Prostate gland (tissue), 2 donors: ENCODE measurements at regions not wholly inside any gene's neighbourhood (a gene's known extent, or its start where the extent isn't known, plus 50 kb on each side); places are given as distances from the start of the nearest gene placed in this dataset.

Experiments
- DNase-seq: peaks from one replicate; pipeline ENCODE4 v3.0.0-alpha.2; 2019; ENCODE audit warnings: low spot score
- H3K27ac ChIP-seq, 2 donors: fragments of 200-600 bp; sonication (generic); 2 replicates each; pipeline ENCODE4 v1.5.1; 2017 to 2019
- H3K27me3 ChIP-seq: fragments of 200-600 bp; sonication (generic); replicated peaks from 2 replicates; pipeline ENCODE4 v1.5.1; 2019; ENCODE audit not compliant: insufficient read depth
- H3K36me3 ChIP-seq, 2 donors: fragments of 200-600 bp; sonication (generic); 1 replicate in 1 of 2; 2 replicates in 1 of 2; pipeline versions ENCODE4 v1.5.1 to v1.8.1; 2017 to 2019
- H3K4me1 ChIP-seq: fragments of 200-600 bp; sonication (generic); replicated peaks from 2 replicates; pipeline ENCODE4 v1.5.1; 2019
- H3K4me3 ChIP-seq, 2 donors: fragments of 200-600 bp; sonication (generic); 2 replicates each; pipeline ENCODE4 v1.5.1; 2017 to 2019
- H3K9me3 ChIP-seq: fragments of 200-600 bp; sonication (generic); 2 replicates; pipeline ENCODE4 v1.5.1; 2017
- CTCF ChIP-seq, 4 experiments: fragments of 200-600 bp in 2 of 4; fragments of 450-650 bp in 2 of 4; sonication (generic) in 2 of 4; IDR thresholded peaks; 1 replicate in 3 of 4; 2 replicates in 1 of 4; pipeline ENCODE4 v1.5.1; 2016 to 2019; ENCODE audit warnings: antibody characterized with exemption in 4 of 4, mild to moderate bottlenecking in 2 of 4, moderate library complexity in 2 of 4
- POLR2A ChIP-seq: fragments of 450-650 bp; IDR thresholded peaks from one replicate; pipeline ENCODE4 v1.6.1; 2016; ENCODE audit warnings: antibody characterized with exemption, mild to moderate bottlenecking
- POLR2AphosphoS5 ChIP-seq: sonication (generic); formaldehyde crosslinking; IDR thresholded peaks from one replicate; pipeline ENCODE4 v1.6.1; 2017; ENCODE audit warnings: antibody characterized with exemption
- WGBS: methylation state at CpG from one replicate; pipeline ENCODE4 v1.1.5; 2018; 5-methylcytosine and 5-hydroxymethylcytosine counted together
- intact Hi-C: fragments of 100-400 bp; cut with DNase I; formaldehyde crosslinking; loops from one replicate; pipeline ENCODE4 v1.14.2; 2022

- TF ChIP-seq POLR2A = no peak
- Histone ChIP-seq H3K36me3 (no peaks in the 10 kb centered on the region), H3K27me3 (no peaks in the 10 kb centered on the region), H3K4me3 (no peak overlapping the region), H3K9me3 (no peaks in the 10 kb centered on the region), H3K4me1 (no peaks in the 10 kb centered on the region), H3K27ac (no peak overlapping the region)
- no peak for DNase-seq
- intact Hi-C loops = no loop called here
- WGBS = 78% methylated on average over 4 of the region's 4 CpGs
These were observed 231.1 kb upstream of the COL8A1 start for GRCh38 chr3:99407257-99407656.

GRCh38 chr3:99402755-99403154 lies 235.6 kb upstream of the COL8A1 start:
- Histone ChIP-seq H3K4me3 (no peak overlapping the region), H3K4me1 (no peaks in the 10 kb centered on the region), H3K36me3 (no peaks in the 10 kb centered on the region), H3K27ac (no peak overlapping the region), H3K27me3 (no peaks in the 10 kb centered on the region), H3K9me3 (no peaks in the 10 kb centered on the region)
- no peak for TF ChIP-seq CTCF (IDR thresholded peaks at IDR 0.05)
- no peak for TF ChIP-seq POLR2AphosphoS5
- no peak for TF ChIP-seq POLR2A
- 89% methylated on average over 1 of the region's 1 CpG for WGBS
- DNase-seq = no peak
- intact Hi-C loops = no loop called here

- Histone ChIP-seq H3K27ac (no peak overlapping the region), H3K27me3 (no peaks in the 10 kb centered on the region), H3K36me3 (no peaks in the 10 kb centered on the region), H3K9me3 (no peaks in the 10 kb centered on the region), H3K4me1 (no peaks in the 10 kb centered on the region), H3K4me3 (no peak overlapping the region)
- intact Hi-C loops = no loop called here
- TF ChIP-seq POLR2A = no peak
- TF ChIP-seq CTCF (IDR thresholded peaks at IDR 0.05) = no peak
- no peak for TF ChIP-seq POLR2AphosphoS5
- no peak for DNase-seq
- WGBS = 33% methylated on average over 2 of the region's 2 CpGs
These were observed 238.0 kb upstream of the COL8A1 start for GRCh38 chr3:99400352-99400751.

- Histone ChIP-seq H3K27ac (no peak overlapping the region), H3K36me3 (no peaks in the 10 kb centered on the region), H3K4me1 (no peaks in the 10 kb centered on the region), H3K27me3 (no peaks in the 10 kb centered on the region), H3K4me3 (no peak overlapping the region), H3K9me3 (no peaks in the 10 kb centered on the region)
- 78% methylated on average over 3 of the region's 3 CpGs for WGBS
- no peak for TF ChIP-seq CTCF (IDR thresholded peaks at IDR 0.05)
- no peak for TF ChIP-seq POLR2AphosphoS5
- no peak for TF ChIP-seq POLR2A
- no peak for DNase-seq
- intact Hi-C loops = no loop called here
These were observed 241.6 kb upstream of the COL8A1 start for GRCh38 chr3:99396651-99397275.

- Histone ChIP-seq H3K9me3 (no peaks in the 10 kb centered on the region), H3K4me3 (no peak overlapping the region), H3K4me1 (no peaks in the 10 kb centered on the region), H3K27me3 (no peaks in the 10 kb centered on the region), H3K36me3 (no peaks in the 10 kb centered on the region), H3K27ac (no peak overlapping the region)
- intact Hi-C loops = no loop called here
- no peak for DNase-seq
- WGBS = 57% methylated on average over 7 of the region's 7 CpGs
- TF ChIP-seq CTCF (IDR thresholded peaks at IDR 0.05) = no peak
- TF ChIP-seq POLR2A = no peak
- no peak for TF ChIP-seq POLR2AphosphoS5
These were observed 243.3 kb upstream of the COL8A1 start for GRCh38 chr3:99394831-99395778.
